ENCODE measurements at regions not wholly inside any gene's neighbourhood (a gene's known extent, or its start where the extent isn't known, plus 50 kb on each side); places are given as distances from the start of the nearest gene placed in this dataset.

DNA sequence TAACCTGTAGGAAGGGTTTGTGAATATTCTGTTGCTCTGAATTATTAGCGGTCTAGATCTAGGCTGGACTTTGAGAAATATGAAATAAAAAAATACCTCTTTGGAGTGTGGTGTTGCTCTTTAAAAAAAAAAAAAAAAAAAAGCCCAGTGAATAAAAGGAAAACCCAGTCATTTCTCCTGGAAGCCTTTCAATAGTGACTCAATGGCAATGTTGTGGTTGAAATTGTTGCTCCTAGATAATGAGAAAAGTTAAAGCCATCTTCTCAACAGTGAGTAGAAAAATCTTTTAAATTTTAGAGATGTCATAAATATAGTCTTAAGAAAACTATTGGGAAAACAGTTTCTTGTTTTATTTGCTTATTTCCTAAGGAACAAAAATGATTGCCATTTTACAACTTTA lies 135.3 kb downstream of the RFC3 start:
- no peak for DNase-seq (ENCODE audit: low read depth)

DNA sequence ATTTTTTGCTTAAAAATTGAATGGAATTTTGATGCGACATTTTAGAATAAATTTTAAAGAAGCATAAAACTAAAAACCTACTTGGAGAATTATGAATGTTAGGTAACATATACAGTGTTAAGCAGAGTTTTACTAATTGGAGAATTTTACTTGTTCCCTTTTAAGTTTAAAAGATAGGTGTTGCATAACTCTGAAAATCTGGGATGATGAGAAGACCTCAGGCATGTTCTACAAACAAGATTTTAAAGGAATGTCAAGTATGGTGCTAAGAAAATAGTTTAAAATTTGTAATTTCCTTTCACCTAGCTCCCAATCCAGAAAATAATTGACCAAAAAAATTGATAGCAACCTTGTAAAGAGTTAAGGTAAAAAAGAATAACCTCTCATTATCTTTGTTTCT lies 135.8 kb downstream of the RFC3 start:
- no peak for DNase-seq (ENCODE audit: low read depth)

DNA sequence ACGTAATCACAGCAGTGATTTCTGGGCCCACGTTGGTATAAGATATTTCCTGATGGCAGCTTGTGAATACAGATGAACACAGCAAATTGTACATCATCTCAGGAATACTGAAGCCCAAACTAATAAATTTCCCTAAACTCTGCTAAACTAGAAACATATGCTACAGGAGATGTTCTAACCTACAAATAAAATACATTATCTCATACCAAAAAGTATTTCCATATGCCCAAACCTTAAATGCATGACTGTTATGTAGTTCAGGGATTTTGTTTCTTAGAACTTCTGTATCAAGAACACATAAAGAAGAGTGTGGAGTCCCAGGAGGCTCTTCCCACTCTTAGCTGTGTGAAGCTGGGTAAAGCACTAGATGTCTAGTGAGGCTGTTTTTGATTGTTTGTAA lies 138.4 kb downstream of the RFC3 start:
- no peak for DNase-seq (ENCODE audit: low read depth)

DNA sequence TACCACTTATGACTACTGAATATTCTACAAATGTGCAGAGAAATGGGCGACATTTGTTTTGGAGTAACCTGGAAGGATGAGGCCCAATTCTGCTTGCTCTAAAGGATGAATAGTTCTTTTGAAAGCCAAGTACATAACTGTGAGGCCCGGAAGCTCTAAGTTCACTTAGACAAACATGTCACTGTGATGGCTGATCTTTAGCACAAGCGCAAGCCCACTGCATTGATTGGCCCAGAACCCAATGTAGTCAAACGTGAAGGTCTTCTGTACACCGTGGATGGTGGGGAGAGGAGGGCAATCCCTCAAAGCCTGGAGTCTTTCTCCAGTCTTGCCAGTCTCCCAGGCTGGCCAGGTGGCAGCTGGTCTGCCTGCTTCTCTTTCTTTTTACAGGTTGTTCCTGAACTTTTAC lies 139.6 kb downstream of the RFC3 start:
- DNase-seq (ENCODE audit: low read depth): no peak

DNA sequence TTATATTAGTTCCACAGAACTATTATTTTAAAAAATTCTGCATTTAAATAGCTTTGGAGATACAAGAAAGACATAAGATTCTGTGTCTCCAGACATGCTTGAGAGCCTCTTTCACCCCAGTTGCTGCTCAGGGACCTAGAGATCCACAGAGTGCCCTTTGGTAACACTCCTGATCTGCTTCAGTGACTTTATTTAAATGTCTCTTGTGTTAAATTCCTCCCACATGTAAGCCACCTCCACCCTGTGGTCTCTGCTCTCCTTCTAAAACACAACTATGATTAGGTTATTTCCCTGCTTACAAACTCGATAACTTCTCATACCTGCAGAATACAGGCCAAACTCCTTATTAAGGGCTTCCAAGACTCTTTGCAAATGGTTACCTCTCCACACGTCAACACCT lies 141.0 kb downstream of the RFC3 start:
- DNase-seq (ENCODE audit: low read depth): no peak

DNA sequence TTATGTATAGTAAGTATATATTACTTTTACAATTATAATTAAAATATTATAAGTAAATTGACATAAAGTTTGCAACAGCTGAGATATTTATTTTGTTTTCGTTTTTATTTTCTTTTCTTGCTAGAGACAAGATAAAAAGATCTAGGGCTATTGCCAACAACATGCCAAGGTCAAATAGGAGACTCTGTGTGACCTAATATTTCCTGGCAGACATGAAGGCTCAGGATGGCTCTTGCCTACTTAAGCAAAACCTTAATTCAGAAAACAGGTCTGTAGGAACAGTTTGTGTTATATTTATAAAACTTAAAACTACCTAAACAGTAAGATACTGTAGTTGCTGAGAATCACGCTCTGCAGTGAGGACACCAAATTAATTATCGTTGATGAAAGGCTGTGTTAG lies 145.2 kb downstream of the RFC3 start:
- no peak for DNase-seq (ENCODE audit: low read depth)

DNA sequence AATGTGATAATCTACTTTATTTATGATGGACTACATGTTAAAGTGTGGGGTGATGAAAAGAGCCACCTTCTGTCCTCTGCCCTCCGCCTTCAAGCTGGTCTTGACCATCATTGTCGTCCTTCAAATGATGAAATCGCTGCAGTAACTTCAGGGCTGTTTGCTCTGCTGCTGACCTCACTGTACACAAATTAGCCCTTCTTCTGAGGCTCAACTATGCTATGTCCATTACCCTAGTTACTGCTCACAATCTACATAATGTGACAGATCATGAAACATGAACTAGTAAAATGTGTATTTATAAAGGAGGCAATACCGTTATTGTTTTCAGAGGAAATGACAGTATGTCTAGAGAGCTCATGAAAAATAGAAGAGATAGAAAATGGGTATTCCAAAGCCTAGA lies 145.9 kb downstream of the RFC3 start:
- no peak for DNase-seq (ENCODE audit: low read depth)

DNA sequence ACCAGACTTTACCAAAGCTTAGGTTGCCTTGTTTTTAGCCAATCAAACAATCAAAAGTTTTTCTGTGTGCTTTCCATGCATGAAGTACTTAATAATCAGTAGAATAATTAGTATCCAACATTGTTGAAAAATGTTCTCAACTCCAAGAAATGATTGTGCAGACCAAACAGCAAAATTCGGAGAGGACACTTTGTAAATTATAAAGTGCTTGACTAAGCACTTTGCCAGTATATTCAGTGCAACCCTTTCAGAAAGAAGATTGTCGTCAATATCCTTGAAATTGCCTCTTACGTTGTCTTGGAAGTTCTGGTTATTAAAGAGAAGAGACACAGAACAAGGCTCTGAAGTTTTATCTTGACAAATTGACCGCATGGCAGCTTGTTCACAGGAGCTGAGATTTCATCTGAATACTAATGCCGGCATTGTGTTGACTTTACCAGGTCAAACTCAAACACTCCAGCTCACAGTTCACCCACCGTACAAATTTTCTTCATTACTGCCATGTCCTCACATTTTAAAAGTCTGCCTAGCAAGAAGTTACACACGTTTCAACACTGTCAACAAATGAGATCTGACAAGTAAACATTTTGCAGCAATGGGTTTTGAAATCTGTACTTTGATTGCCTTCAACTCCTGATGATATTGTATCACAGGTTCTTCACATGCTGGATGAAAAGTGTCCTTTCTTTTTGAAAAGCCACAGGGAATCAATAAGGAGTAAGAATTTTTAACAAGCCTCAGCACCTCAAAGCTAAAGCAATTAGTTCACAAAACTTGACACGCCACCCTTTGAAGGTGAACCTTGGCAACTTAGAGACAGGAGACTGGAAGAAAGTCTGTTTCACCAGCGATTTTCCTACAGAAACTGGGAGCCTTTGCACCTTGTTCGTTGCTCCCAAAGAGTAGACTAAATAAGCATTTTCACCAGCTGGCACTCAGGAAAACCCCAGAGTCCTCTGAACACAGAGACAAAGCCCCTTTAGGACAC lies 150.9 kb downstream of the RFC3 start:
- no peak for DNase-seq (ENCODE audit: low read depth)

DNA sequence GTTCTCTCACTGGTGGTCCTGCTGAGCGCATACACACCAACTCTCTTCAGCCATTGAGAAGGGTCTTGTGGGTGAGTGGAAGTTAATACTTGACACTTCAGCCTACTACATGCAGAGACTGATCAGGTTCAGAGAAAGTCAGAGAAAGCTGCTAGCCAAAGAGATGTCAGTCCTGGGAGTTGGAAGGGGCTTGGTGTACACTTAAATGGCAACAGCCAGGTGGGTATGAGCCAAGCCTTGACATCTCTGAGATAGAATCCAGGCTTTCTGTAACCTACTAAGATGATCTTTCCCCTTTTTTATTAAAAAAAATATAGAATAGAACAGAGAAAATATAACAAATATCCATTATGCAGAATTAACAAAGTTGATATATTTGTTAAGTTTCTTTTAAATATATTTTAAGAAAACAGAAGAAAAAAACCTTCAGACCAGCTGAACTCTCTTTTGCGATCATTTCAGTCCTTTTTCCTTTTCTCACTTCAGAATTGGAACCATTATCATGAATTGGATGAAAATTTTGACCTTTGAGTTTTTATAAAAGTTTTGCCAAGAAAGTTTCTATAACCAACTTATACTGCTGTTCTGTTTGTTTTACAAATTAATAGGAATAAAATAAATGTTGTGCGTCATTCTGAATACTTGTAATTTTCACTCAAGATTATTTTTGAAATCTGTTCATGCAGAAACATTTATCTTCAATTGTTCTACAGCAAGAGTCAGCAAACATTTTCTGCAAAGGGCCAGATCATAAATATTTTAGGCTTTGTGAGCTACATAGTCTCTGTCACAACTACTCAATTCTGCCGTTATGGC lies 153.0 kb downstream of the RFC3 start:
- no peak for DNase-seq (ENCODE audit: low read depth)

DNA sequence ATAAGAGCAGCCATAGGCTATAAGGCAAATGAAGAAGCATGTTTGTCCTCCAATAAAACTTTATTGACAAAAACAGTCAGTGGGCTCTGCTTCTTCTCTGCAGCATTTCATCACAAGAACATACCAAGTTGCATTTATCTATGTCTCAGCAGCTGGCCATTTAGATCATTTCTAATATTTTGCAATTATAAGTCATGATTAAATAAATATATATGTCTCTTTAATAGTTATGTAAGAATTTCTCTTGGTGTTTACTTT lies 153.5 kb downstream of the RFC3 start:
- DNase-seq (ENCODE audit: low read depth): no peak

DNA sequence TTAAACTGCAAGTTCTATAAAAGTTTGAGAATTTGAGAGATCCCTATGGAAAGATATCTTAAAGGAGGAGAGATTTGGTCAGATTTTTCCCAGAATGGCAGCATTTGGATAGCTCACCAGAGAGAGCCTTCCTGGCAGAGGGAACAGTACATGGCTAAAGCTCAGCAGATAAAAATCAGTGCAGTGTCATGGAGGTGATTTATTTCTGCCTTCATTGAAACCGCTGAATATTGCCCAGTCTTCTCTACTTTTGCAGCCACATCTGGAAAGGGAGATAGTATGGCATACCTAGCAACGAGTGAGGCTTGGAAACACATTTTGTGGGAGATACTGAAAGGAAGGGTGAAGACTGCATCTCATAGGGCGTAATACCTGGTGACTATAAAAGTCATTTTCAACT lies 155.2 kb downstream of the RFC3 start:
- DNase-seq (ENCODE audit: low read depth): no peak

DNA sequence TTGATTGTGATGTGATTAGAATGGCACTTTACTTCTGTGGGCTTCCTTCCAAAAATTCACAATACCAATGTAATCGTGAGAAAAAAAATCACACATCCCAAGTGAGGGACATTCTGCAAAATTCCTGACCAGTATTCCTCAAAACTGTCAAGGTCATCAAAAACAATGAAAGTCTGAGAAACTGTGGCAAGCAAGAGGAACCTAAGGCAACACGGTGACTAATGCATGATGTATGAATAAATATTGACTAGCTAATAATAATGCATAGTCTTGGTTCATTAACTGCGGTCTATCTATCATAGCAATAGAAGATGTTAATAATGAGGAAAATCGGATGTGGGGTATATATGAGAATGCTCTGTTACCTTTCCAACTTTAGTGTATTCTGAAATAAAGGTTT lies 159.0 kb downstream of the RFC3 start:
- no peak for DNase-seq (ENCODE audit: low read depth)

DNA sequence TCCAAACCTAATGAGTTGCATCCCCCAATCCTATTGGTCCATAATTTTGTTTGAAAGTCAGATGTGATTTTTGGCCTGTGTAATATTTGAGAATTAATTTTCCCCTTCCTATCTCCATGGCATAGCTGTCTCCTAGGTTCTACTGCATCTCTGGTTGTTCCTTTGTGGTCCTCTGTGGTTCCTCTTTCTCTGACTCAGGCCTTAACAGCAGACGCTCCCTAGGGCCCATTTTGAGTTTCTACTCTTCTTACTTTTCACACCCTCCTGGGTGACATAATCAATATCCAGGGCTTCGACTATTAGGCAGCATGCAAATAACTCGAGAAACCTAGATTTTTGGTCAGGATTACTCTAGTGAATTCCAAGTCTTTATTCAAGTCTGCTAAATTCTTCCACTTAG lies 160.7 kb downstream of the RFC3 start:
- DNase-seq (ENCODE audit: low read depth): no peak

DNA sequence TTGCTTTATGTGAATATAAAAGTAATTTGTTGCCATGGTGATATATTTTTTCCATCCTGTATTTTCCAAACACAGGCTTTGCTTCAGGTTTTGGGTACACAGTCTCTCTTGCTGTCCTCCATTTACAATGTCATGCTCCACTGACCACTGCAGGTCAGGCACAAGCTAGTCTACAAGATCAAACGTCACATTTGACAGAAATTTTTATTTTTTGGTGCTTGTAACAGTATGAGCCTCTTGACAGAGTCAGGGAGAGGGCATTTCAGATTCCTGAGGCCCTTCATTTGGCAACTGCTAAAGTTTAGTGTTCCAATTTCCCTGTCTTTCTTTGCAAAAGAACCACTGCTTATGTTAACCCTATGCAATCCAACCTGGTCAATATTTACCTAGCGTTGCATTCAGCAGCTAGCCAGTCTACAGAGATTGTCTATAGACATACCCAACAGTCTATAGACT lies 175.0 kb downstream of the RFC3 start:
- no peak for DNase-seq (ENCODE audit: low read depth)

DNA sequence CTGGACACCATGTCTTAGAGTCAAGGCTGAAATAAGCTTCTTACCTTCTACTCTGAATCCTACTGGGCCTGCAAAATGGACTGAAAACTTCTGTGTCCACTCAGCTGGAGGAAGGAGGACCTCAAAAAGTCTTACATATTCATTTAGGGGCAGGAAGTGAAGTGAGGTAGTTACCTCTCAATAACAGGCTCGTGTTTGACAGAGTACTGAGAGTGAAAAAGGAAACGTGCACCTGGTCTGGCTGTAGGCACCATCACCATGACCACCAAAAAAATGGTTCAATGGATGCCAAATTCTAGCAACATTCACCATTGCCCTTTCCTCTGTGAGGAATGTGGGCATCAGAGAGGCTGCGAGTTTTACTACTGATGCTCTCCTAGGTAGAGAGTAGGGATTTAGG lies 176.2 kb downstream of the RFC3 start:
- no peak for DNase-seq (ENCODE audit: low read depth)

DNA sequence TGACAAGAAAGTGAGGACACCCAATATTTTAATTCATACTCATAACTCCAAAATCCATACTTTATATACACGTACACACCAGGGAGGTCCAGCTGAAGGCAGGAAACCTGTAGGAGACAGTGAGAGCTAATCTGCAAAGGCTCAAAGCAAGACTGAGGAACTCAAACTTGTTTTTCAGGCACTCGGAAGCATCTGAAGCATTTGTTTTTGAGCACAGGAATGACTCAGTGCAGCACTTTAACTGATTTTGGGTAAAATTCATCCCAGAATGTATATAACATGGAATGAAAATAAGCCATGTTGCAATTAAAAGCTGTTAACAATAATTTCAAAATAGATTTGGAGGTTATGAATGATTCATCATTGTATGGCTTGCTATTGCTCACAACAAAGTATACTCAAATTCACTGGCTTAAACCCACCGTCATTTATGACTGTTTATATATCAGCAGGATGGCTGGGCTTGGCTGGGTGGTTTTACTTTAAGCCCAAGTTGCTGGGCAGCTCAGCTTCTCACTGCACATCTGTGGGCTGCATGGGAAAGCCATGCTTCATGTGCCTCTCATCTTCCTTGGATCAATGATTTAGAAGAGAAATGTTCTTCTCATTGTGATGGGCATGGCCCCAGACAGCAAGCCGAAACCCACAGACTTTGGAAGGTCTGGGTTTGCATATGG lies 177.0 kb downstream of the RFC3 start:
- no peak for DNase-seq (ENCODE audit: low read depth)

DNA sequence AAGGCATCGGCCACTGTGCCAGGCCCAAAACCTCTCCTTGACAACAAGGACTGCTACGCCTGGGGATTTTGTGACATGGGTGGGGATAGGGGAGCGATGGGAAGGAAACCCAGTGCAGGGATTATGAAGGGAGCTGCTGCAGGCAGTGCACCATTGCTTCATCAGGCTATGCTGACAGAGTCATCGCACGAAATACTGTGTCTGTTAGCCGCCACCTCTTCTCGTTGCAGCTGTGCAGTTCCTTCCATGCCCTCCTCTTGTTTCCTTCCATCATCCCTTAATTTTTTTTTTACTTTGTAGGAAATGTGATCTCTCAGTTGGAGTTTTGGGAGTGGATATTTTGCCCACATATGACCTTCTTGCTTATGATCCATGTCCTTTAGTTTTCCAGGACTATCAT lies 178.7 kb downstream of the RFC3 start:
- no peak for DNase-seq (ENCODE audit: low read depth)

DNA sequence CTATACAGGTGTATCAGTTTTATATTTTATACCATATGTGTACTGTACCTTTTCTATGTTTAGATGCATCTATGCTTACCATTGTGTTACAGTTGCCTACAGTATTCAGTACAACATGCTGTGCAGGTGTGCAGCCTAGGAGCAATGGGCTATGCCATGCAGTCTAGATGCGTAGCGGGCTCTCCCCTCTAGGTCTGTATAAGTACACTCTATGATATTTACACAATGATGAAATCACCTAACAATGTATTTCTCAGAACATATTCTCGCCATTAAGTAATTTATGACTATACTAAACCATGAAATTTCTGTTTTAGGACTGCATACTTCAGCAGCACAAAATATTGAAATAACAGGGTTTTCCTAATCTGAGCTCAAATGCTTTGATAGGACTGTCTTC lies 179.6 kb downstream of the RFC3 start:
- DNase-seq (ENCODE audit: low read depth): no peak

DNA sequence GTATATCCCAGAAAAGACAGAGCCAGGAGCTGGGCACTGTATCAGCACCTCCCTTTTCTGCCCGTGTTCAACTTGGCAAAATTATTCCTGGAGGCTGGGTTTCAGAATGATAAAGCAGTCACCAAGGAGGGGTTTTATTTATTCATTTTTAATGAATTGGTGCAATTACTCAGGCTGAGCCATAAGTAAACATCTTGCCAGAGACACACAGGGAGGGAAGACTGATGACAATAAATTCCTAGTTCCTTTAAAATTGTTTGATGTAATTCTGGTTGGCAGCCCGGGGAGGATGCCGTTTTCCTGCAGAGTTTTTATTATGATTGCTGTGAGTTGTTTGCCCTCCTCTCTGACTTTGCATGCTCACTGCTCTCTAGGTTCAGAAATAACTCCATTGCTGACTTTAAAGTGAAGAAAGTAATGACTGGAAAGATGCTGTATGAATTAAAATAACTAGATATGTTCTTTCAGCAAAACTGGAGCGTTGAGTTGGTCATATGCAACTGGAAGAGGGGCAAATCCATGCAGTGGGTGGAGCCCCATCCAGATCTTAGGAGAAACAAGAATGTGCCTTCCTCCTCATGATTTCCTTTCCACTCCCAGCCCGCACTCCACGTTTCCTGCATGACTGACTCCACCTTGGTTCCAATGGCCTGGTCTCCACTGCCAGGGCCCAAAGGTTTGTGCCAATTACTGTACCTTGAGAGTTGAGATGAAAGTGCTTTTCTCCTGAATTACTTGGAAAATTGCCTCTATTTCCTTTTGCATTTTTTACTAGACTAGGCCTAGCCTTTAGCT lies 182.1 kb downstream of the RFC3 start:
- DNase-seq (ENCODE audit: low read depth): no peak

DNA sequence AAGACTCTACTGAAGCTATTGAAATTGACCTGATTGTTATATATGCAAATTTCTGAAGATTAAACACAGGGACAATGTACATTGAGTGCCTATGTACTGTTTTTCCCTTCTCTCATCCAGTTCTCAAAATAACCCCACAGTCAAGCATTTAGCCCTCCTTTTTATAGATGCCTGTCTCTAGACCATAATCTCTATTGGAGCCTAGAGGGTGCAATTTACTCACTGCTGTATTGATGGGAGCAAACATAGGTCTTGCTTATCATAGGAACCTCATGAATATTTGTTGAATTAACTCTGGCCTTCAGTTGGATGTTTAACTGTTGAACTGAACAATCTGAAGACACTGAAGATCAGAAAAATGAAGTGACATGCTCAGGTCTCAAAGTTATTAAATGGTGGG lies 183.0 kb downstream of the RFC3 start:
- no peak for DNase-seq (ENCODE audit: low read depth)

DNA sequence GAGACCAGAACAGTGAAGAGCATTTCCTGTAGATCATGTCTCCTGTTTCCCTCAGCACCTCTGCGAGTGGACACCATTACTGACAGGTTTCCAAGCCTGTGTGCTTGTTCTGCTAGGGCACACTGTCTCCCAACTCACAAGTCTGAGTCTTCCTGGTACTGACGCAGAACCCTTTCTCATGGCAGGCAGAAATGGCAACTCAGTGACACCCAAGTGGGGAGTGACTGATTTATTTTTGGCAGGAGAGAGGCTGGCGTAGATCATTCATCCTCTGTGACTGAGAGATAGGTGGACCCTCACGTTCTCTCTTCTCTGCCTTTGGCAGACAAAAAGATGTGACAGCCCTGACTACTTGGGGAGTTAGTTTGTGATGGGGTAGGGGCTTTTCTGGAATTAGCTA lies 183.4 kb downstream of the RFC3 start:
- DNase-seq (ENCODE audit: low read depth): no peak

DNA sequence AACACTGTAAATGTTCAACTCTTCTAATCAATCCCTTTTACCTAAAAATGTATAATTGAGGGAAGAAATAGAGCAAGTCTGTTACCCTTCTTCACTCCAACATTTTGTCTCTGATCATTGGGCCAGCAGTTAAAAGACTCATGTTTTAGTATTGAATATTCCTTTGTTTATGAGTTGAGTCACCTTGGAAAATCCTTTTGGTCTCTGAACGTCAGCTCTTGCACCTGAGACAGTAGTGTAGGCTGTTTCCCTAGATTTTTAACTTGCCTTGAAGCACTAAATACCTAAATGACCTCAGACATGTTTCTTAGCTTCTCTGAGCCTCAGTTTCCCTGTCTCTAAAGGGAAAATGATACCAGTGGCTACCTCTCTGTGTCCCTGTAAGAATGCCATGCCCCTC lies 184.2 kb downstream of the RFC3 start:
- DNase-seq (ENCODE audit: low read depth): no peak

Measured in T-helper 22 cell (primary cell).